ENCODE measurements at regions not wholly inside any gene's neighbourhood (a gene's known extent, or its start where the extent isn't known, plus 50 kb on each side); places are given as distances from the start of the nearest gene placed in this dataset.
A peak's percentile ranks its signal among the peaks of the same experiment; 100 is the strongest.

- H3K4me3 ChIP-seq (replicated peaks in 1 of 3; ENCODE audit: insufficient read depth in 1 of 3, low read depth in 2 of 3, low read length in 3 of 3), result no peak overlapping the region
These were observed 262.8 kb downstream of the ICOS start for GRCh38 chr2:204199357-204199756.

More at GRCh38 chr2:204199357-204199756, 262.8 kb downstream of the ICOS start:
- TF ChIP-seq HNRNPLL (IDR thresholded peaks at IDR 0.05; ENCODE audit: low read depth, low read length, poor library complexity, severe bottlenecking) (no peak), ZNF674 (CRISPR knock-in tag; IDR thresholded peaks at IDR 0.05; ENCODE audit: low read depth) (no peak), AKNA (CRISPR knock-in tag; IDR thresholded peaks at IDR 0.05; ENCODE audit: borderline replicate concordance) (no peak), CEBPB (IDR thresholded peaks at IDR 0.05; ENCODE audit: borderline replicate concordance, low read depth, low read length) (peak; percentile 34; the same call in 1 of the 2 replicates), FOSL2 (CRISPR knock-in tag; IDR thresholded peaks at IDR 0.05) (no peak), PLSCR1 (CRISPR knock-in tag; IDR thresholded peaks at IDR 0.05; ENCODE audit: borderline replicate concordance) (no peak)
- no peak for ATAC-seq
- CTCF ChIA-PET (ENCODE audit: low intra/inter-chr PET ratio, low total read pairs), result no interaction called here
- DNase-seq (ENCODE audit: low spot score), result no peak
- Histone ChIP-seq H3K36me3 (replicated peaks in 1 of 2; ENCODE audit: control insufficient read depth in 1 of 2, insufficient read depth in 2 of 2, low read length in 2 of 2) (no peaks in the 10 kb centered on the region), H3K27me3 (ENCODE audit: control insufficient read depth in 1 of 2, insufficient read depth in 2 of 2, low read length in 2 of 2) (no peaks in the 10 kb centered on the region; a peak in 1 of 5 replicates), H2AFZ (ENCODE audit: low read length) (no peak overlapping the region), H3K9ac (ENCODE audit: insufficient read depth, low read depth, low read length) (no peak overlapping the region), H3K4me2 (ENCODE audit: low read depth, low read length) (no peak overlapping the region), H3K79me2 (ENCODE audit: insufficient read depth, low read length) (no peaks in the 10 kb centered on the region), H3K9me3 (ENCODE audit: low read length) (no peaks in the 10 kb centered on the region), H3K4me1 (ENCODE audit: insufficient read depth, low read length) (no peaks in the 10 kb centered on the region), H3K27ac (ENCODE audit: extremely low read length, insufficient read depth, low read length) (no peak overlapping the region), H4K20me1 (ENCODE audit: insufficient read depth, low read length) (no peaks in the 10 kb centered on the region)
- intact Hi-C loops (cut with micrococcal nuclease; ENCODE audit: unreplicated experiment) (no loop called here), in situ Hi-C loops (cut with HindIII; ENCODE audit: extremely low pct_ligation_motif_present, low pct_unique_long_range_greater_than_20kb) (no loop called here)
- WGBS (ENCODE audit: low lambda C conversion rate), result 0% methylated on average over 3 of the region's 3 CpGs
- FAIRE-seq, result no peak
- POLR2A ChIA-PET, result no interaction called here
- no TSS peak for BruUV-seq (replicated peaks)
